Endothelial cell of umbilical vein (primary cell): ENCODE measurements at regions not wholly inside any gene's neighbourhood (a gene's known extent, or its start where the extent isn't known, plus 50 kb on each side); places are given as distances from the start of the nearest gene placed in this dataset.

Experiments
- BruUV-seq: library from RNA; stranded (reverse); fragments of 400-500 nt; replicated peaks from 2 replicates; lab custom pipeline; 2021; lab: Mats Ljungman, UMichigan
- CTCF ChIA-PET: fragments of 300-600, 350-600 bp; sonication (Branson Sonifier 250); formaldehyde crosslinking; loops from one replicate; lab custom pipeline; 2021; ENCODE audit warnings: antibody characterized with exemption, inconsistent platforms; lab: Charles Lee
- POLR2A ChIA-PET: fragments of 300-600, 350-600 bp; sonication (Branson Sonifier 250); formaldehyde crosslinking; loops from one replicate; lab custom pipeline; 2021; ENCODE audit warnings: antibody characterized with exemption, inconsistent platforms; lab: Charles Lee
- DNase-seq: peaks from one replicate; pipeline ENCODE4 v3.0.0-alpha.2; 2011; ENCODE audit warnings: low read depth, low spot score
- FAIRE-seq: peaks from 2 replicates; lab custom pipeline; 2011; peaks lifted over from hg19 to GRCh38; lab: Jason Lieb, UNC
- H2AFZ ChIP-seq: 2 replicates; pipeline ENCODE4 v1.6.0; 2012; ENCODE audit warnings: low read depth, low read length, control low read depth, inconsistent platforms
- H3K27ac ChIP-seq: 2 replicates; pipeline ENCODE4 v1.5.1; 2011; ENCODE audit warnings: low read depth, mild to moderate bottlenecking, control low read depth, low read length, moderate library complexity; ENCODE audit not compliant: insufficient read depth
- H3K27me3 ChIP-seq, 2 experiments: 2 replicates each; pipeline versions ENCODE4 v1.6.0 to v1.6.1; 2011; ENCODE audit warnings: low read length in 2 of 2, mixed read lengths in 1 of 2; ENCODE audit not compliant: control insufficient read depth in 2 of 2, insufficient read depth in 2 of 2
- H3K36me3 ChIP-seq, 2 experiments: 2 replicates in 1 of 2; 3 replicates in 1 of 2; pipeline ENCODE4 v1.5.1; 2011; ENCODE audit warnings: low read length in 2 of 2, mild to moderate bottlenecking in 1 of 2, moderate library complexity in 1 of 2; ENCODE audit not compliant: control insufficient read depth in 2 of 2, insufficient read depth in 2 of 2; ENCODE audit errors: extremely low read depth in 1 of 2
- H3K4me1 ChIP-seq: 3 replicates; pipeline ENCODE4 v1.5.1; 2011; ENCODE audit warnings: mild to moderate bottlenecking, low read length; ENCODE audit not compliant: control insufficient read depth, insufficient read depth; ENCODE audit errors: extremely low read depth
- H3K4me2 ChIP-seq: 2 replicates; pipeline ENCODE4 v1.6.1; 2011; ENCODE audit warnings: low read length, control low read depth, mixed read lengths; ENCODE audit not compliant: insufficient read depth
- H3K4me3 ChIP-seq, 3 experiments: fragments of 200-600 bp in 1 of 3; sonication (generic), shearing (Covaris generic) in 1 of 3; replicated peaks in 1 of 3; 2 replicates each; pipeline ENCODE4 v1.5.1; 2011 to 2016; ENCODE audit warnings: control low read depth in 3 of 3, low read length in 3 of 3, mild to moderate bottlenecking in 2 of 3, inconsistent platforms in 1 of 3, low read depth in 1 of 3, moderate library complexity in 1 of 3; ENCODE audit not compliant: insufficient read depth in 1 of 3
- H3K79me2 ChIP-seq: 2 replicates; pipeline ENCODE4 v1.6.0; 2012; ENCODE audit warnings: low read length, inconsistent platforms; ENCODE audit not compliant: control insufficient read depth, insufficient read depth
- H3K9ac ChIP-seq: replicated peaks from 2 replicates; pipeline ENCODE3; 2011; ENCODE audit warnings: low read length, control low read depth; ENCODE audit not compliant: insufficient read depth; ENCODE audit errors: extremely low read depth
- H3K9me1 ChIP-seq: replicated peaks from 3 replicates; pipeline ENCODE4 v1.6.0; 2011; ENCODE audit warnings: mild to moderate bottlenecking, low read length; ENCODE audit not compliant: control insufficient read depth, insufficient read depth; ENCODE audit errors: extremely low read depth
- H3K9me3 ChIP-seq: replicated peaks from 2 replicates; pipeline ENCODE4 v1.5.1; 2012; ENCODE audit warnings: low read length, inconsistent platforms; ENCODE audit not compliant: control insufficient read depth, insufficient read depth
- H4K20me1 ChIP-seq: replicated peaks from 2 replicates; pipeline ENCODE3; 2011; ENCODE audit warnings: mild to moderate bottlenecking, low read length; ENCODE audit not compliant: control insufficient read depth, insufficient read depth; ENCODE audit errors: extremely low read depth
- CTCF ChIP-seq, 2 donors: IDR thresholded peaks; 1 replicate in 1 of 2; 2 replicates in 1 of 2; pipeline ENCODE4 v1.5.1; 2011; ENCODE audit warnings: low read length in 2 of 2, mild to moderate bottlenecking in 2 of 2, moderate library complexity in 2 of 2, control low read depth in 1 of 2, inconsistent platforms in 1 of 2, low read depth in 1 of 2; ENCODE audit not compliant: insufficient read depth in 1 of 2; ENCODE audit errors: extremely low read depth in 1 of 2
- EZH2 ChIP-seq: IDR thresholded peaks from 2 replicates; pipeline ENCODE4 v1.6.1; 2012; ENCODE audit warnings: borderline replicate concordance, low read depth, mild to moderate bottlenecking, moderate library complexity, low read length, inconsistent platforms; ENCODE audit not compliant: severe bottlenecking
- FOS ChIP-seq: IDR thresholded peaks from 2 replicates; pipeline ENCODE4 v1.6.1; 2011; ENCODE audit warnings: mild to moderate bottlenecking, low read length, moderate library complexity, borderline replicate concordance; ENCODE audit not compliant: insufficient read depth
- GATA2 ChIP-seq: IDR thresholded peaks from 2 replicates; pipeline ENCODE4 v1.7.0; 2011; ENCODE audit warnings: low read depth, mild to moderate bottlenecking, moderate library complexity, mixed read lengths, low read length; ENCODE audit not compliant: insufficient read length, insufficient read depth
- JUN ChIP-seq: IDR thresholded peaks from 2 replicates; pipeline ENCODE4 v1.6.1; 2011; ENCODE audit warnings: borderline replicate concordance, low read depth; ENCODE audit not compliant: insufficient read length, insufficient read depth
- MAX ChIP-seq: IDR thresholded peaks from 2 replicates; pipeline ENCODE4 v1.6.1; 2011; ENCODE audit not compliant: insufficient read depth, insufficient read length
- MYC ChIP-seq: IDR thresholded peaks from one replicate; pipeline ENCODE4 v1.6.1; 2011; ENCODE audit warnings: mild to moderate bottlenecking, low read depth, low read length
- POLR2A ChIP-seq: IDR thresholded peaks from 2 replicates; pipeline ENCODE4 v1.6.1; 2012; ENCODE audit warnings: low read depth, mild to moderate bottlenecking, control low read depth, low read length
- POLR2AphosphoS5 ChIP-seq: IDR thresholded peaks from 2 replicates; pipeline ENCODE4 v1.6.1; 2012; ENCODE audit warnings: low read depth, mild to moderate bottlenecking, control low read depth, low read length, moderate library complexity; ENCODE audit not compliant: insufficient read depth
- dilution Hi-C: fragments of 300-500 bp; cut with MboI; formaldehyde crosslinking; loops from one replicate; pipeline ENCODE4 v1.15.0; 2019; ENCODE audit warnings: low sequenced_read_pairs; ENCODE audit not compliant: extremely low pct_ligation_motif_present
- intact Hi-C: fragments of 100-400 bp; cut with micrococcal nuclease; formaldehyde crosslinking; loops from one replicate; pipeline ENCODE4 v1.10.0; 2022

- Histone ChIP-seq H4K20me1 (no peaks in the 10 kb centered on the region), H3K9ac (no peak overlapping the region), H3K27me3 (peaks cover 0 to 3% of the 10 kb centered on the region in 2 experiments), H2AFZ (no peak overlapping the region), H3K4me3 (no peak overlapping the region), H3K4me2 (no peak overlapping the region), H3K36me3 (no peaks in the 10 kb centered on the region), H3K4me1 (no peaks in the 10 kb centered on the region), H3K79me2 (no peaks in the 10 kb centered on the region), H3K27ac (no peak overlapping the region), H3K9me1 (no peaks in the 10 kb centered on the region), H3K9me3 (no peaks in the 10 kb centered on the region)
- FAIRE-seq, result no peak
- intact Hi-C loops, result no loop called here
- POLR2A ChIA-PET, result no interaction called here
- CTCF ChIA-PET, result interaction anchor here (1.9 kb wide), 1 partner anchor 11 kb away, joined by 4 read pairs; no protein-coding TSS in a partner anchor
- no TSS peak for BruUV-seq
- DNase-seq, result no peak
- no peak for TF ChIP-seq CTCF (IDR thresholded peaks at IDR 0.05; ENCODE audit: extremely low read depth in 1 of 2, insufficient read depth in 1 of 2, low read depth in 1 of 2, low read length in 2 of 2)
- no peak for TF ChIP-seq GATA2
- no peak for TF ChIP-seq EZH2
- TF ChIP-seq POLR2A, result no peak
- TF ChIP-seq POLR2AphosphoS5, result no peak
- TF ChIP-seq JUN, result no peak
- no peak for TF ChIP-seq MYC
- no peak for TF ChIP-seq MAX
- no peak for TF ChIP-seq FOS
- dilution Hi-C loops, result loop anchor here (10.0 kb wide), 1 partner anchor 59 kb away; no protein-coding TSS in a partner anchor
Measured at GRCh38 chr1:24985737-24986136, 55.7 kb upstream of the RUNX3 start.
